Activated T-helper 2 cell treated with anti-CD3 and anti-CD28 coated beads, Interferon-gamma antibody, Interleukin-2, Interleukin-4, amounts not matched to agents 10 μg/mL and 5 μg/mL and 100 μg/mL, durations not matched to agents 14 hours and 24 hours and 36 hours (primary cell): ENCODE measurements at regions not wholly inside any gene's neighbourhood (a gene's known extent, or its start where the extent isn't known, plus 50 kb on each side); places are given as distances from the start of the nearest gene placed in this dataset.

Experiments
- DNase-seq: peaks from one replicate; pipeline ENCODE4 v3.0.0; 2021; ENCODE audit warnings: low spot score
- H3K27ac Mint-ChIP-seq: one replicate; pipeline ENCODE4 v1.8.0; 2021; ENCODE audit warnings: mixed read lengths
- H3K27me3 Mint-ChIP-seq: one replicate; pipeline ENCODE4 v1.8.0; 2021; ENCODE audit warnings: low read depth, mixed read lengths
- H3K36me3 Mint-ChIP-seq: one replicate; pipeline ENCODE4 v1.8.0; 2021; ENCODE audit warnings: low read depth, mixed read lengths
- H3K4me1 Mint-ChIP-seq: one replicate; pipeline ENCODE4 v1.8.0; 2021; ENCODE audit warnings: low read depth, mixed read lengths
- H3K4me3 Mint-ChIP-seq: one replicate; pipeline ENCODE4 v1.8.0; 2021; ENCODE audit warnings: low read depth, mild to moderate bottlenecking, moderate library complexity, mixed read lengths
- H3K9me3 Mint-ChIP-seq: one replicate; pipeline ENCODE4 v1.8.0; 2021; ENCODE audit warnings: mixed read lengths
- intact Hi-C: fragments of 100-400 bp; cut with micrococcal nuclease; formaldehyde crosslinking; loops from one replicate; pipeline ENCODE4 v1.15.1; 2023

GRCh38 chr1:65486613-65487012, 66.1 kb downstream of the LEPR start:
- intact Hi-C loops: no loop called here
- no peak overlapping the region for H3K4me3 Mint-ChIP-seq
- no peak for DNase-seq
- H3K36me3 Mint-ChIP-seq: no peaks in the 10 kb centered on the region
- H3K27me3 Mint-ChIP-seq: peaks cover 2% of the 10 kb centered on the region
- H3K9me3 Mint-ChIP-seq: no peaks in the 10 kb centered on the region
- no peak overlapping the region for H3K27ac Mint-ChIP-seq
- no peaks in the 10 kb centered on the region for H3K4me1 Mint-ChIP-seq

- intact Hi-C loops: no loop called here
- no peaks in the 10 kb centered on the region for H3K4me1 Mint-ChIP-seq
- no peak overlapping the region for H3K4me3 Mint-ChIP-seq
- DNase-seq: no peak
- H3K9me3 Mint-ChIP-seq: no peaks in the 10 kb centered on the region
- H3K27ac Mint-ChIP-seq: no peak overlapping the region
- no peaks in the 10 kb centered on the region for H3K36me3 Mint-ChIP-seq
- peaks cover 3% of the 10 kb centered on the region for H3K27me3 Mint-ChIP-seq
Observed at GRCh38 chr1:65489481-65489880, 69.0 kb downstream of the LEPR start.

- peaks cover 5% of the 10 kb centered on the region for H3K4me1 Mint-ChIP-seq
- H3K9me3 Mint-ChIP-seq: no peaks in the 10 kb centered on the region
- intact Hi-C loops: no loop called here
- no peak overlapping the region for H3K4me3 Mint-ChIP-seq
- H3K27ac Mint-ChIP-seq: no peak overlapping the region
- no peak for DNase-seq
- peaks cover 5% of the 10 kb centered on the region for H3K27me3 Mint-ChIP-seq
- H3K36me3 Mint-ChIP-seq: no peaks in the 10 kb centered on the region
Observed at GRCh38 chr1:65490231-65491009, 70.0 kb downstream of the LEPR start.

- Mint-ChIP-seq H3K9me3 (no peaks in the 10 kb centered on the region), H3K27ac (no peak overlapping the region), H3K36me3 (no peaks in the 10 kb centered on the region), H3K27me3 (peaks cover 5% of the 10 kb centered on the region), H3K4me3 (no peak overlapping the region), H3K4me1 (peaks cover 5% of the 10 kb centered on the region)
- intact Hi-C loops: no loop called here
- DNase-seq: no peak
Observed at GRCh38 chr1:65491472-65491871, 71.0 kb downstream of the LEPR start.

GRCh38 chr1:65493802-65494201, 73.3 kb downstream of the LEPR start:
- H3K36me3 Mint-ChIP-seq: no peaks in the 10 kb centered on the region
- H3K27me3 Mint-ChIP-seq: peaks cover 5% of the 10 kb centered on the region
- H3K9me3 Mint-ChIP-seq: no peaks in the 10 kb centered on the region
- H3K4me1 Mint-ChIP-seq: peaks cover 5% of the 10 kb centered on the region
- no peak for DNase-seq
- intact Hi-C loops: no loop called here
- no peak overlapping the region for H3K4me3 Mint-ChIP-seq
- no peak overlapping the region for H3K27ac Mint-ChIP-seq

- Mint-ChIP-seq H3K4me1 (peaks cover 5% of the 10 kb centered on the region), H3K4me3 (no peak overlapping the region), H3K9me3 (no peaks in the 10 kb centered on the region), H3K27ac (no peak overlapping the region), H3K36me3 (no peaks in the 10 kb centered on the region), H3K27me3 (peaks cover 5% of the 10 kb centered on the region)
- intact Hi-C loops: no loop called here
- no peak for DNase-seq
Observed at GRCh38 chr1:65494671-65495070, 74.2 kb downstream of the LEPR start.

GRCh38 chr1:65495137-65495536, 74.7 kb downstream of the LEPR start:
- Mint-ChIP-seq H3K9me3 (no peaks in the 10 kb centered on the region), H3K27ac (no peak overlapping the region), H3K4me3 (no peak overlapping the region), H3K36me3 (no peaks in the 10 kb centered on the region), H3K4me1 (peaks cover 5% of the 10 kb centered on the region), H3K27me3 (peaks cover 7% of the 10 kb centered on the region)
- DNase-seq: no peak
- intact Hi-C loops: no loop called here

GRCh38 chr1:65497256-65497830, 76.9 kb downstream of the LEPR start:
- Mint-ChIP-seq H3K9me3 (no peaks in the 10 kb centered on the region), H3K4me1 (peaks cover 5% of the 10 kb centered on the region), H3K27me3 (peaks cover 7% of the 10 kb centered on the region), H3K36me3 (no peaks in the 10 kb centered on the region), H3K27ac (no peak overlapping the region), H3K4me3 (no peak overlapping the region)
- DNase-seq: no peak
- intact Hi-C loops: no loop called here

GRCh38 chr1:65503427-65503826, 83.0 kb downstream of the LEPR start:
- no peak for DNase-seq

GRCh38 chr1:65504263-65504662, 83.8 kb downstream of the LEPR start:
- Mint-ChIP-seq H3K27me3 (peaks cover 5% of the 10 kb centered on the region), H3K4me3 (no peak overlapping the region), H3K4me1 (no peaks in the 10 kb centered on the region), H3K27ac (no peak overlapping the region), H3K36me3 (no peaks in the 10 kb centered on the region), H3K9me3 (no peaks in the 10 kb centered on the region)
- intact Hi-C loops: no loop called here
- no peak for DNase-seq

More at GRCh38 chr1:65503427-65503826, 83.0 kb downstream of the LEPR start:
- H3K4me1 Mint-ChIP-seq: no peaks in the 10 kb centered on the region
- intact Hi-C loops: no loop called here
- H3K9me3 Mint-ChIP-seq: no peaks in the 10 kb centered on the region
- H3K27ac Mint-ChIP-seq: no peak overlapping the region
- no peaks in the 10 kb centered on the region for H3K36me3 Mint-ChIP-seq
- H3K4me3 Mint-ChIP-seq: no peak overlapping the region
- H3K27me3 Mint-ChIP-seq: peaks cover 5% of the 10 kb centered on the region

- no peaks in the 10 kb centered on the region for H3K9me3 Mint-ChIP-seq
- peaks cover 3% of the 10 kb centered on the region for H3K27me3 Mint-ChIP-seq
- H3K4me1 Mint-ChIP-seq: no peaks in the 10 kb centered on the region
- no peaks in the 10 kb centered on the region for H3K36me3 Mint-ChIP-seq
- intact Hi-C loops: no loop called here
- H3K27ac Mint-ChIP-seq: no peak overlapping the region
- no peak overlapping the region for H3K4me3 Mint-ChIP-seq
- DNase-seq: no peak
Observed at GRCh38 chr1:65505547-65506300, 85.3 kb downstream of the LEPR start.

GRCh38 chr1:65508051-65508450, 87.6 kb downstream of the LEPR start:
- Mint-ChIP-seq H3K4me3 (no peak overlapping the region), H3K27me3 (peaks cover 3% of the 10 kb centered on the region), H3K36me3 (no peaks in the 10 kb centered on the region), H3K4me1 (peaks cover under 1% of the 10 kb centered on the region), H3K9me3 (no peaks in the 10 kb centered on the region), H3K27ac (no peak overlapping the region)
- no peak for DNase-seq
- intact Hi-C loops: no loop called here
